NCI-H2029 (cell line): ENCODE measurements at regions not wholly inside any gene's neighbourhood (a gene's known extent, or its start where the extent isn't known, plus 50 kb on each side); places are given as distances from the start of the nearest gene placed in this dataset.

Experiments
- DNase-seq: peaks from one replicate; lab custom pipeline; 2025; lab: John Stamatoyannopoulos, UW

DNA sequence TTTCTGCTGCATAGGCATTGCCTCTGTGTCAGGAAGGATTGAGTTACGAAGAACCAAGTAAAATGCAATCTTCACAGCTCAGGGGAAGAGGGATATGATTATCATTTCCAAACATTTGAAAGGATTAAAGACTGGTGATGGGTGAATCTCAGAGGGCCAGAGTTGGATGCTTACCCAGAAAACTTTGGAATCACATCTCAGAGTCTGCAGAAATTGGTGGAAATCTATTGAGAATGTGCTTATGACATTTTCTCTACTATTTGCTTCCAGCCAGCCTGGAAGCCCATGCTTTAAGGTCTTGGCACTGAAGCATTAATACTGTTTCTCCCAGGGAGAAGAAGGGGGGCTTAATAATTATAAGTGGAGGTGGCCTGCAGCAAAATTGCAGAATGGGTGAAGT is 1301.4 kb upstream of the PIK3C3 start:
- no peak for DNase-seq

DNA sequence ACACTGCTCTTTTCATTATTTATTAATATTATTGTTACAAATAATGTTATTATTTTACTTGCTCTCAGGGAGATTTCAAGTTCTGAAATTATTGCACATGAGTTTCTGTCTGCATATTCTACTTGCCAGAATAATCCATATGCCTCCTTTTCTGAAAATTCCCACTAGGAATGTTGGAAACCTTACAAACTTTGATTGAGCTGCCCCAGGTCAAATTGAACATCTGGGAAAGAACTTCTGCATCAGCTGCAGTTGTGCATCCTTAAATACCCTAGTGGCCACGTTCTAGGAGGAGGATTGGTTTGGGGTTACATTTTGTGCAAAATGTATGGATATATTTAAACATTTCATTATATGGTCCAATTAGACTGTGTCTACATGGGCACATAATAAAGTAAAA is 1302.7 kb upstream of the PIK3C3 start:
- DNase-seq: no peak

DNA sequence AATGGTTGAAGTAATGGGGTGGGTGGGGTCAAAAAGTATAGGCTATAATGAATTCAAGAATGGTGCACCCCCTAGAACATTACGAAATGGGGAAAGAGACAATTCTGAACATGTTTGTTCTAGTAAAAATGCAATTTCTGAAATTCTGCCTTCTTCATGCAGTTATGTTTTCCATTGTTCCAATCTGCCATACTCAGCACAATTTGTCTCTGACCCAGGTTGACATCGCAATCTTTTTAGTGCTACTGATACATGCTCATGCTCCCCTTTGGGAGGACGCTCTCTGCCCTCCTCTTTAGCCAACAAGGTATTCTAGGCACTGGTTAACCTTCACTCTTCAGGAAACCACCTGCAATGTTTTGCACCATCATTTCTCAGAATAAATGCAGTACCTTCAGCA is 1303.9 kb upstream of the PIK3C3 start:
- no peak for DNase-seq

DNA sequence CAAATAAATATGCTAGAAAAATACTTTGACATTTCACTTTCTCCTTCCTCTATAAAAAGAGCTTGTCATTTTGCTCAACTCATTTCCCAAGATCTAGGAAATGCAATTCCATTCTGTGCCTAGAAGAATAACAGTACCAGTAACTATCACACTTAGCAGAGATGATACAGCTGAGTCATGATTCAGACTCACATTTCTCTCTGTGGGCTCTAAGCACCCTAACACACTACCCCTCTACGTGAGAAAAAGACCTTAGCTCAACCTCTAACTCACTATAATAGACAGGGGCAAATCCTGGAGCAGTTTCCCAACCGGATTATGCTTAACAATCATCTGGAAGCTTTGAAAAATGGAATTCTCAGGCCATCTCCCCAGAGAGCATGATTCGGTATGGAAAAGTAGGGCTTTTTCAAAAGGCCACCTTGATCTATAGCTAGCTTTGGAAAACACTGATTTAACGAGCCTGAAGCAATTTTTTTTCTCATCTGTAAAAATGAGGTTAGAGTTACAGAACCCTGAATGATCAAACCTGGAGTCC is 1312.3 kb upstream of the PIK3C3 start:
- DNase-seq: no peak

DNA sequence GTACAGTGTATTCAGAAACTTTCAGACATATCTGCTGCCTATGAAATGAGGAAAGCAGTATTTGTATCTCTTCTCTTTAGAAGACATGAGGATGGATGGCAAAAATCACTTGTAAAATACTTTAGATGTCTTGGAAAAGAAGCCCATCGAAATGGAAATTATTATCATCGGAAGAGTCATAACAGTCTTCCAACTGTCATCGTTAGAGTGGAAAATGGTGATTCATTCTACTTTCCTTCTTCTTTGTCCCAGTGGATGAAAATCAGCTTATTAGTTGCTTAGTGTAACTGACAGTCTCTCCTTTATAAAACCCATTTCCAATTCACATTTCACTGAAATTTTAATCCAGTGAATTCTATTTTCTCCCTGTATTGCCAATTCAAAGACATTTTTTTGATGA is 1323.7 kb upstream of the PIK3C3 start:
- DNase-seq: no peak

DNA sequence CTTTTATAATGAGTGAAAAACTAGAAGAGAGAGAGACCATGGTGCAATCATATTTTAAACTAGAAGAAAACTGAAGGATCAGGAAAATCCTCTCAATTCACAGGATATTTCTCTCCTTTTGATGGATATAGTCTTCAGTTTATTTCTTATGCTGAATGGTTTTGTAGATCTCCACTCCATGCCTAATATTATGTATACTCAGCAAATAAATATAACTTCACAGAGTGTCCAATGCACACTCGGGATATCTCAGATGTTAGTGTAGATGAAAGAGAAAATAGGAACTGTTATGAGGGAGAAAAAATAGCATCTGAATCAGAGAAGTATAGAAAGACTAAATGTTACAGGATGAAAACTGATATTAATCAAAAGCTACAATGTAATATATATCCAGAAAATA is 1324.5 kb upstream of the PIK3C3 start:
- no peak for DNase-seq

DNA sequence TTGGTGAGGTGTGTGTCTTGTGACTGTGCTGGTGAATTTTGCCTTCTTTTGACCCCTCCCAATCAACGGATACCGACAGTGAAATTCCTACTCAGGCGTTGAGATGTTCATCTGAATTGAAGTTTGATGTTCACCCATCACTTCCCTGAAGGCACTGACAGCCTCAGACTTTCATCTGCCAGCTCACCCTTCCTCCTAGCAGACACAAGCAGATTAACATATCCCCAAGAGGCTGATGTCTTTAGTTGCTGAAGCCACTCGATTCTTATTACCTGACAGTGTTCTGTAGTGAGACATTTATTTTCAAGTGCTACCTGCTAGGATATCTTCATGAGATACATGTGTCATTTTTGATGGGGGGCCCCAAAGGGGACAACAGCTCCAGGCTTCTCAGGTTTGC is 1330.1 kb upstream of the PIK3C3 start:
- no peak for DNase-seq

DNA sequence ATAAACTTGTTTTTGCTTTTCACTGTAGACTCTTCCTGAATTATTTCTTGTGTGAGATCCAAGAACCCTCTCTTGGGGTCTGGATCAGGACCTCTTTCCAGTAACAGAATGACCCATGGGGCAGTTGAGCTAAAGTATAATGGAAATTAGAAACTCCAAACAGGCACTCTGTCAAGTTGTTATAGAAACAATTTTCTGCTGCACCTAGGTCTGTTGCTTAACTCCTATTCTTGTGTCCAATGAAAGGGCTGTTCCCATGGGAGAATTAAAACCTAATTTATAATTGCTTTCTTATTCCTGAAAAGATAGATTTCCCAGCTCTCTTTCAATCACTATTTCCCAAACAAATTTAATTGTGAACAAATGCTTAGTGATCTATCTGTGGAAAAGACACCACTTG is 1341.3 kb upstream of the PIK3C3 start:
- no peak for DNase-seq

DNA sequence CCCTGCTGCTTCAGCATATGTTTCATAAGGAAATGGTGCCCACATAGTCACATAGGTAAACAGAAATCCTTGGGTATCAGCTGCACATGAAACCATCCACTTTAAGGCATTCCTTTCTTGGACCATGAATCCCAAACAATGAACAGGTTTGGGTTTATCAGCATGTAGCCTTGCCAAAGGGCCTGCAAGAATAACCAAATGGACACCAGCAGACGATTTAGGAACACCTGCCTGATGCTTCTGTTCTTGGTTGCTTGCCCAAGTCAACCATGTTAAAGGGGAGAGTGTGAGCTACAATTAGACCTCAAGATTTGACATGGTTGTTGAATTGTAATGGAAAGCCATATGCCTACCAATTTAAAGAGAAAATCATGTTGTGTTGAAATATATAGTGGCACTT is 1342.7 kb upstream of the PIK3C3 start:
- DNase-seq: no peak

DNA sequence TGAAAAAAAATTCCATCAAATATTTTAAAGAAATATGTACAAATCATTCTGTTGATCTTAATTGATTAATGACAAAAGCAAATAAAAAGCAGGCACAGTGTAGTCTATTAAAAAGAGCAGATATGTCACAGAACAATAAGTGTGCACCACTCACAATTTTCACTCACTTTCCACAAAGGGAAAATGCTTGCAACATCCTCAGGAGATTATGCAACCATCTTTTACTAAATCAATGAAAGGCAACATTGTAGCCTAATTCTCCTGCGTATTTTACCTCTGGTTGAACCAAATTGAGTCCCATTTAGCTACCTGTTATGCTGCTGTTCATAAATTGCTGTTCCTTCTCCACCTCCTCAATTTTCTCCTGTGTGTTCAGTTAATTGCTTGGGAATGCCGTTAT is 1346.8 kb upstream of the PIK3C3 start:
- DNase-seq: no peak

DNA sequence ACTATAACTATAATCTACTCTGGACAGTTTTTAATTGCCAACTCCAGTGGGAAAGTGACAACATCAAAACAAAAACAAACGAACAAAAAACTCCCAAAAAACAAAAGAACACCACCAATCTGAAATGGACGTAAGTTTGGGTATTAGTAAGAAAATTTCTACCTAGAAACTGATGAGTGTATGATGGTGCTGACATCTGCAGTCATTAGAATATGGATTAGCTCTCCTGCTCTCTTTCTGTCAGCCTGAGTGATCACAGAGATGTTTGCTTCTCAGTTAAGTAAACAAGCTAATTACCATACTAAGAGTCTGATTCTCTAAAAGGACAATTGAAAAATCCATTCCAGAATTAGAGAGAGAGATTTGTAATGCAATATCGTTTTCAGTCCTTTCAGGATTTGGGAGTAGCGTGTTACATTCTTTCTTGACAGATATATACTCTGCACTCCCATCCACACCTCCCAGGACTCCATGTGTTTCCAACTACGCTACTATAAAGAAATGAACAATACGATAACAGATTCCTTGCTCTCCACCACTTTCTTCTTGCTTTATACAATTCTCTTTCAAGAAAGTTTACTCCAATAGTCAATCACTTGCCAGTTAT is 1347.4 kb upstream of the PIK3C3 start:
- peak; percentile 36 for DNase-seq

DNA sequence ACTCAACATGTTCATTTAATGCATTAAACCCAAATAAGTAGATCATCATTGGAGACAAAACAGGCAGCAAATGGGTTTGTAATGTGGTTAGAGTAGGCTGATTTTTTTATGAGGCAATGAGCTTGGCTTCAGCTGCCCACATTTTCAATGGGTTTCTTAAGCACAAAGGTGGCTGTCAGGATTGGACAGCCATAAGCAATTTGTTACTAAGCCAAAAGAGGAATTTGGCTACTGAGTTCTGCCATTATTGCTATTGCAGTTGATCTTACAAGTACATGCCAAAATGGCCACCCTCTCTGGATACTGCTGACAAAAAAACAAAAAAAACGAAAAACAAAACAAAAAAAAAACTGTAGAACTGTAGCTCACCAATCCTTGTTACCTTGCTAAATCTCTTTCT is 1348.0 kb upstream of the PIK3C3 start:
- no peak for DNase-seq

DNA sequence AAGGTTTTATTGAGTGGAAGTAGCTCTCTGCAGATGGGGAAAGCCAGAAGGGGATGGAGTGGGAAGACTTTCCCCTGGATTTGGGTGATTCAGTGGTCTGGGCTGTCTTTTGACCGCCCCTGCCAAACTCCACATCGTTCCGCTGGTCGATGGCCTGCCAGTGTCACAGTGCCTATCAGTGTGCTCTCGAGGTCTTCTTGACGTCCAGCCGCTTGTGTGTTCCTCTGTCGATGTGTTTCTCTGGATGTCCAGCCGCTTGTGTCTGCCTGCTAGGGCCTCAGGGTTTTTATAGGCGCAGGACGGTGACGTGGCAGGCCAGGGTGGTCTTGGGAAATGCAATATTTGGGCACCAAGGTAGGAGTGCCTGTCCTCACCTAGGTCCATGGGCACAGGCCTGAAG is 1371.4 kb upstream of the PIK3C3 start:
- DNase-seq: no peak

DNA sequence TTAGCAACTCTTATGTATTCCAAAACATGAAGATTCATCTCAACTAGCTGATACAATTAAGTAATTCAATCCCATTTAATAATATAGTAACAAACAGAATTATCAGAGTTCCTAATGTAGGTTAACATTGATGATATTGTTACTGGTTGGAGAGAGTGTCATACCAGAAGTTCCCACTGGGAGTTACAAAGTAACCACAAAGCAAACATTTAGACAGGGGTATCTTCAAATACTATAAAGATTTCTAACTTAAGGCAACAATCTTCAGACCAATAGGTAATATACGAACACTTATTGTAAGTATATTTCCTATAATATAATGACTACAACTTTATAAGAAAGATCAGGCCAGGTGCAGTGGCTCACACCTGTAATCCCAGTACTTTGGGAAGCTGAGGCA is 1372.9 kb upstream of the PIK3C3 start:
- no peak for DNase-seq

DNA sequence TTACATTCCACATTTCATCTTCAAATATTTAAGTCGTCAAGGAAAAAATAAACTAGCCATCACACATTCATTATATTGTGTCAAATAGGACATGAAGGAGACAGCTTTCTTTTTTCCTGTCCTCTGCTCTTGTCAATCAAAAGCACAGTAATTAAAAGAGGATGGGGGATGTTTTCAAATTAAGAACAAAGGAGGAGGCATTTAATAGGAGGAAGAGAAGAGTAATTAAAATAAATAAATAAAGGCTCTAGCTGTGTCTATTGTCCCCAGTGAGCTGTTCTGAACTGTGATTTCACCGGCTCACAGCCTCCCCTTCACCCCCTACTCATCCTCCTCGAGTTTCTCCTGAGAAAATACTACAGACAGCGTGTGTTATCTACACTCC is 1377.1 kb upstream of the PIK3C3 start:
- no peak for DNase-seq

DNA sequence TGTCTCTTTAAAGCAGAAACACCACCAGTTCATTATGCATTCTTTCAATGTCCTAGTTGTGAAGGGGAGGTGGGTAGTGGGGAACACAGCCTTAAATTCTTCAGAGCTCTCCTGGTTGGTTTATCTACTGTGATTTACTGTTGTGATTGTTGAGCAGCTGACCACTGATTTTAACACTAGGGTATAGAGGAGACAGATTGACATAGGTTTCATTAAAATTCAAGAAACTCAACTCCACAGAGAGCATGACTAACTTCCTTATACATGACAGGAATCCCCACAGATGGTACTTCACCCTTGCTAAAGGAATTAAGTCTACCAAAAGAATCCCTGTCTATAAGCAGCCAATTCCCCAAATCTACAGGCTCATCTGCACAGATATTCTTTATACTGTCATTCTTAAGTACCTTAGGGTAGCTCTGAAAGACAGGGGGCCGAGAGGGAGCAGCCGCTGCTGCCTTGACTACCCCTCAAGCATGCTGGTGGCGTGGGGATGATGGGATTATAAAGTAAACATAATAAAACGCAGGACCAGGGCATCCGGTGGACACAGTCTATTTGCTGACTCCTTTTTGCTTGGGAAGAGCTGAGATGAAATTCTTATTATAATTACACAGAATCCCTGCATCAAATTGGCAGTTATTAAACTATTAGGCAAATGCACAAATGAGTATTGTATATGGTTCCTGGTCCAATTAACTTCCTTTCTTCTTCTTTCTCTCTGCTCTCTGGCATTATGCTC is 1377.6 kb upstream of the PIK3C3 start:
- DNase-seq: no peak

DNA sequence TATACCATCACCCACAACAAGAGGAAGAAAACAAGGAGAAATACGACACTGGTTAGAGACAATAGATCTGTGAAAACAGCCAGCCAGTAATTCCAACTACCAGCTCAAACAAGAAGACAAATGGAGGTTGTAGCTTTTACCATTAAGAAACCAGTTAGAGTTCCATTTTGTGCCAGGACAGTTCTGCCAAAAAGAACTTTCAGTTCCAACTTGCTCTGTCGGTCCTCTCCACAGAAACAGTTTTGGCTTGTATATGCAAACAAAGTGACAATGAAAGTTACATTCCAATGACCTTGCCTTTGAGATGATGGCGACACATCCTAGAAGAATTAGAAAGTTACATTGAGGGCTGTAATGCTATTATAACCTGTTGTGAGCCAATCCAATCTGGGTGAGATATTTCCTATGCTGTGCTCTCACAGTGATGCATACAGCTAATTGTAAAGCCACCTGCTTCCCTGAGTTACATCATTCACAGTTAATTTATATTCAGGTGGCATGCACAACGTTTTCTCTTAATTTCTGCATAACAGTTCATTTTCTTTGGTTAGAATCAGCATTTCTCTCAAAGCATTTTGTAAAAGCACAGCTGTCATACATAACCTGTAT is 1378.4 kb upstream of the PIK3C3 start:
- DNase-seq: no peak

DNA sequence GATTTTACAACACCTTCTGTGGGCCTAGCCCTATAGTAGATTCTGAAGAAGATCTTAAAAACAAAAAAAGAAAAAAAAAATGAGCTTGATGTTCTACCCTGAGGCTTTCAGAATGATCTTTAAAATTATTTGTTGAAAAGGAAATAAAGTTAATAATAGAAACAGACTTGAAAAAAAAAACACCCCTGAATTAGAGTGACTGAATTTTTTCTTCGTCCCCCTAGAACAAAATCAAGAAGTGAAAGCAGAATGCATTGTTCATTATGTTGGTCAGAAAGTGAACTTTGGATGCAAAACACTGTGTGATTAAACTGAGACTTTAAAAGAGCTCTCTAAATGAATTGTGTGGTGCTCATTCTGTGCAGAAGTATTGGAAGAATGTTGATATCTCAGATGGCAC is 1384.4 kb upstream of the PIK3C3 start:
- DNase-seq: no peak

DNA sequence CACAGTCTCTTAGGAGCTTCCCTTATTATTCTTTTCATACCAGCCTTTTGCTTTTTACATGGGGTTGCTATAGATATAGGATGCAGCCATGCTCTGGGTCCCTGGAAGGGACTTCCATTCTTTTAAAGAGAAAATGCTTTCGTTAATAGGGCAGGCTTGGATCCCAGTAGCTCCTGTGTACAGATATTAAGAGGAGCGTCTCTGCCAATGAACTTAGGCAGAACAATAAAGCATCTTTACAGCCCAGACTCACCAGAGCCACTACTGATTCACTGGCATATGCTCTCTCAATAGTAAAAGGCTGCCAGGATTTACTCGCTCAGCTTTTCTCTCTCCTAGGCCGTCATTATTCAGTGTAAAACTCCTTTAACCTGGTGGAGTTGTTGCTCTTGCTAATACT is 1385.4 kb upstream of the PIK3C3 start:
- no peak for DNase-seq

DNA sequence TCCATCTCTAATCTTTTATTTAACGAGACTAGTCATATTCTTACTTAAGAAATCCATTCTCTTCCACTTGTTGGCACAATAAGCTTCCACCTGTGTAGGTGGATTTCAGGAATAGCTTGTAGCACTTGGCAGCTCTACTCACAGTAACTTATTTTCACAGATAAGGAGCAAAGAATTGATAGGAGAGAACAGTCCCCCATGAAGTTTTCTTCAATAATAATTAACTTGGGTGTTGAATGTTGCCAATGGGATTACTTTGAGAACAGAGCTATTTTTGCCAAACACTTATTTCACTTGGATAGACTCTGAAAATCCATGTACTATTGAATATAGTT is 1388.6 kb upstream of the PIK3C3 start:
- DNase-seq: no peak

DNA sequence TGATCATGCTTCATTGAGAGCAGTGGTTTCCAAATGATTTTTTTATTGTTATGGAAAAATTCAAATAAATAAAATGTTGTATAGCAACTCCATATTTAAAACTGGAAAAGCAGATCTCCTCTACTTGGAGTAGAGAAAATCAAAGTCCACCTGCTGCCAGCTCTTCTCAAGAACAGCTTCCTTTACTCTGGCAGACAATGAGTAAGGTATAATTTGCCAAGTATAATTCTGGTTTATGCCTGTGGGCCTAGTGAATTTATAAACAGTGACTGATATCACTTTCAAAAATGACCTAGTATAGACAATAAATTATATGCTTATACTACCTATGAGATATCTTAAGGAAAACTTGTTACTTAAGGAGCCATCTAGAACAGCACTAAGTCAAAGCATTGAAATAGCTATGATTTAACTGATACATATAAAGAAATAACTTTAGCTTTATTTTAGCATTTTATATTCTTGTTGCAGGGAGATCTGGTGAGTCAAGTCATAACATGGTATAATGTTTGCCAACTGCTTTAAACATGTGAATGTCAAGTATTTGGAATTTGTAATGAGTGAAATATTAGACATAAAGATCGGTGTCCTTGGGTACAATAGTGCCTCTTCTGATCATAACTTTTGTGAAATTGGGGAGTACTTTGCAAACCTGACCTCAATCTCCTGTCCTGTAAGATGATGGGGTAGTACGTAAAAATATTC is 1389.1 kb upstream of the PIK3C3 start:
- DNase-seq: no peak

DNA sequence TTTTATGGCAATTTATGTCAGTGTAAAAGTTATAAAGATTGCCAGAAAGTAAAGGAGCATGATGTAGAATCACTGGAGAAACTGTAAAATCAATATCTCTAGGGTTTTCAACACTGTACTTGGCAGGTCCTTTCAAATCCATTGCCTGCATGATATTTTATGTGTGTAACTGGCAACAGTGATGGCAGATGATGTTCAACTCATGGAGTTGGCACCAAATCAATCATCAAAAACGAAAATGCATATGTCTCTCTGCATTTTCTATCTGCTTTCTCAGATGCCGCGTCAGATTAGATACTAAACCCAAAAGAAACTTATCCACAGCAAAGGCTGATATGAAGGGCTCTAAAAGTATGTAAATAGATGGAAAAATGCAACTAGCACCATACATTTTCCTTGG is 1395.5 kb upstream of the PIK3C3 start:
- DNase-seq: no peak
